ENCODE measurements at regions not wholly inside any gene's neighbourhood (a gene's known extent, or its start where the extent isn't known, plus 50 kb on each side); places are given as distances from the start of the nearest gene placed in this dataset.

- no peaks in the 10 kb centered on the region for H3K79me1 ChIP-seq (ENCODE audit: low read length)
- no peak overlapping the region for H3K9ac ChIP-seq (ENCODE audit: low read length)
- H3K4me3 ChIP-seq (ENCODE audit: low read depth, low read length): no peak overlapping the region
- no peak overlapping the region for H4K12ac ChIP-seq (ENCODE audit: low read depth, low read length)
- no peak overlapping the region for H3K14ac ChIP-seq (ENCODE audit: low read length)
- H2AFZ ChIP-seq (ENCODE audit: insufficient read depth, low read length, poor library complexity): no peak overlapping the region
- no peak overlapping the region for H2BK12ac ChIP-seq (ENCODE audit: low read length)
- H3K4ac ChIP-seq (ENCODE audit: low read depth, low read length): no peak overlapping the region
- H3K27me3 ChIP-seq (ENCODE audit: insufficient read depth, low read length): no peaks in the 10 kb centered on the region
- DNase-seq: no peak
- no peak overlapping the region for H2BK120ac ChIP-seq (ENCODE audit: insufficient read depth, low read length, poor library complexity)
- H3K18ac ChIP-seq (ENCODE audit: low read length): no peak overlapping the region
- no peak overlapping the region for H3K4me2 ChIP-seq (ENCODE audit: low read length)
- no peaks in the 10 kb centered on the region for H3K4me1 ChIP-seq (ENCODE audit: control insufficient read depth in 1 of 2, insufficient read depth in 2 of 2, low read length in 2 of 2)
- H3K36me3 ChIP-seq (ENCODE audit: control insufficient read depth in 1 of 2, insufficient read depth in 2 of 2, low read length in 2 of 2): no peaks in the 10 kb centered on the region
- H3K23ac ChIP-seq (ENCODE audit: low read length): no peak overlapping the region
- no peaks in the 10 kb centered on the region for H3K9me3 ChIP-seq (ENCODE audit: insufficient read depth, low read depth, low read length)
- no peak overlapping the region for H4K91ac ChIP-seq (ENCODE audit: low read depth, low read length)
- H3K27ac ChIP-seq (ENCODE audit: low read depth, low read length): no peak overlapping the region
- H2AK5ac ChIP-seq (ENCODE audit: low read length): no peak overlapping the region
- H2BK5ac ChIP-seq (ENCODE audit: low read depth, low read length, poor library complexity): no peak overlapping the region
- WGBS (ENCODE audit: extremely low coverage, insufficient coverage, insufficient read length): no CpG with 5 or more reads among the region's 2 CpGs
- H4K8ac ChIP-seq (ENCODE audit: low read depth, low read length): no peak overlapping the region
- no peaks in the 10 kb centered on the region for H3K79me2 ChIP-seq (ENCODE audit: control insufficient read depth, insufficient read depth, low read length, poor library complexity)
These were observed 200.0 kb downstream of the FOXG1 start for GRCh38 chr14:28966416-28967233.

DNA sequence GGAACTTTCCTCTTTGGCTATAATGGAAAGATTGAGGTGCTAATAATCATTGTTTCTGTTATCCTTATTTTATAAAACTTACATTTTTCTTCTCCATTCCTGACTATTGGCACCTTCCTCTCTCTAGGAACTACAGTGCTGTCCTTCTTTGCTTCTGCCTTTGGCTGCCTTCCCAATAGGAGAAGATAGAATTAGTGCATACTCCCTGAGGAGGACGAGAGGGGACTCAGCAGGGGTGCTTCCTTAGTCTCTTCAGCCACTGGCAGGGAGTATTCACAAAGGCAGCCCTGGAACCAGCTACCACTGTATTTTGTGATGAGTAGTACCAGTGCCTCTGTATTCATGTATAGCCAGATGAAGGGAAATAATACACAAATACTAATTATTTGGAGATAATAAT lies 208.5 kb downstream of the FOXG1 start:
- Histone ChIP-seq H2AK5ac (ENCODE audit: low read length) (no peak overlapping the region), H3K18ac (ENCODE audit: low read length) (no peak overlapping the region), H4K8ac (ENCODE audit: low read depth, low read length) (no peak overlapping the region), H3K79me1 (ENCODE audit: low read length) (no peaks in the 10 kb centered on the region), H3K27ac (ENCODE audit: low read depth, low read length) (no peak overlapping the region), H3K4me3 (ENCODE audit: low read depth, low read length) (no peak overlapping the region), H2AFZ (ENCODE audit: insufficient read depth, low read length, poor library complexity) (no peak overlapping the region), H4K91ac (ENCODE audit: low read depth, low read length) (no peak overlapping the region), H3K4me2 (ENCODE audit: low read length) (no peak overlapping the region), H4K12ac (ENCODE audit: low read depth, low read length) (no peak overlapping the region), H3K79me2 (ENCODE audit: control insufficient read depth, insufficient read depth, low read length, poor library complexity) (no peaks in the 10 kb centered on the region), H3K27me3 (ENCODE audit: insufficient read depth, low read length) (no peaks in the 10 kb centered on the region), H2BK120ac (ENCODE audit: insufficient read depth, low read length, poor library complexity) (no peak overlapping the region), H3K23ac (ENCODE audit: low read length) (no peak overlapping the region), H3K36me3 (ENCODE audit: control insufficient read depth in 1 of 2, insufficient read depth in 2 of 2, low read length in 2 of 2) (no peaks in the 10 kb centered on the region), H3K4ac (ENCODE audit: low read depth, low read length) (no peak overlapping the region), H3K4me1 (ENCODE audit: control insufficient read depth in 1 of 2, insufficient read depth in 2 of 2, low read length in 2 of 2) (no peaks in the 10 kb centered on the region), H3K9ac (ENCODE audit: low read length) (no peak overlapping the region), H2BK5ac (ENCODE audit: low read depth, low read length, poor library complexity) (no peak overlapping the region), H3K9me3 (ENCODE audit: insufficient read depth, low read depth, low read length) (no peaks in the 10 kb centered on the region), H2BK12ac (ENCODE audit: low read length) (no peak overlapping the region), H3K14ac (ENCODE audit: low read length) (no peak overlapping the region)
- no peak for DNase-seq
- no CpG with 5 or more reads among the region's 1 CpG for WGBS (ENCODE audit: extremely low coverage, insufficient coverage, insufficient read length)

- no peak overlapping the region for H3K4ac ChIP-seq (ENCODE audit: low read depth, low read length)
- H3K4me1 ChIP-seq (ENCODE audit: control insufficient read depth in 1 of 2, insufficient read depth in 2 of 2, low read length in 2 of 2): no peaks in the 10 kb centered on the region
- no peak overlapping the region for H2BK120ac ChIP-seq (ENCODE audit: insufficient read depth, low read length, poor library complexity)
- H3K4me2 ChIP-seq (ENCODE audit: low read length): no peak overlapping the region
- no CpG with 5 or more reads among the region's 2 CpGs for WGBS (ENCODE audit: extremely low coverage, insufficient coverage, insufficient read length)
- no peaks in the 10 kb centered on the region for H3K36me3 ChIP-seq (ENCODE audit: control insufficient read depth in 1 of 2, insufficient read depth in 2 of 2, low read length in 2 of 2)
- H4K12ac ChIP-seq (ENCODE audit: low read depth, low read length): no peak overlapping the region
- H3K4me3 ChIP-seq (ENCODE audit: low read depth, low read length): no peak overlapping the region
- H2BK12ac ChIP-seq (ENCODE audit: low read length): no peak overlapping the region
- no peak overlapping the region for H2AFZ ChIP-seq (ENCODE audit: insufficient read depth, low read length, poor library complexity)
- H3K14ac ChIP-seq (ENCODE audit: low read length): no peak overlapping the region
- H3K23ac ChIP-seq (ENCODE audit: low read length): no peak overlapping the region
- no peak overlapping the region for H2BK5ac ChIP-seq (ENCODE audit: low read depth, low read length, poor library complexity)
- no peak overlapping the region for H3K18ac ChIP-seq (ENCODE audit: low read length)
- no peak overlapping the region for H2AK5ac ChIP-seq (ENCODE audit: low read length)
- H3K27ac ChIP-seq (ENCODE audit: low read depth, low read length): no peak overlapping the region
- no peaks in the 10 kb centered on the region for H3K27me3 ChIP-seq (ENCODE audit: insufficient read depth, low read length)
- no peak overlapping the region for H3K9ac ChIP-seq (ENCODE audit: low read length)
- no peak overlapping the region for H4K91ac ChIP-seq (ENCODE audit: low read depth, low read length)
- H4K8ac ChIP-seq (ENCODE audit: low read depth, low read length): no peak overlapping the region
- no peaks in the 10 kb centered on the region for H3K79me1 ChIP-seq (ENCODE audit: low read length)
- H3K9me3 ChIP-seq (ENCODE audit: insufficient read depth, low read depth, low read length): no peaks in the 10 kb centered on the region
- DNase-seq: no peak
- H3K79me2 ChIP-seq (ENCODE audit: control insufficient read depth, insufficient read depth, low read length, poor library complexity): no peaks in the 10 kb centered on the region
These were observed 215.6 kb downstream of the FOXG1 start for GRCh38 chr14:28982228-28982627.

DNA sequence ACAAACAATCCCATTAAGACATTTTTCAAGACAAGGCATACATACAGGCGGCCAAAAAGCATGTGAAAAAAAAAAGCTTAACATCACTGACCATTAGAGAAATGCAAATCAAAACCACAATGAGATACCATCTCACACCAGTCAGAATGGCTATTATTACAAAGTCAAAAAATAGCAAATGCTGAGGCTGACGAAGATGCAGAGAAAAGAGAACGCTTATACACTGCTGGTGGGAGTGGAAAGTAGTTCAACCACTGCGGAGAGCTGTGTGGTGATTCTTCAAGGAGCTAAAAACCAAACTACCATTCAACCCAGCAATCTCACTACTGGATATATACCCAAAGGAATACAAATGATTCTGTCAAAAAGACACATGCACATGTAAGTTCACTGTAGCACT lies 216.7 kb downstream of the FOXG1 start:
- no peak overlapping the region for H3K14ac ChIP-seq (ENCODE audit: low read length)

More for the DNA sequence above, 216.7 kb downstream of the FOXG1 start:
- Histone ChIP-seq H3K4me1 (ENCODE audit: control insufficient read depth in 1 of 2, insufficient read depth in 2 of 2, low read length in 2 of 2) (no peaks in the 10 kb centered on the region), H3K27me3 (ENCODE audit: insufficient read depth, low read length) (no peaks in the 10 kb centered on the region), H3K18ac (ENCODE audit: low read length) (no peak overlapping the region), H4K8ac (ENCODE audit: low read depth, low read length) (no peak overlapping the region), H4K91ac (ENCODE audit: low read depth, low read length) (no peak overlapping the region), H2AFZ (ENCODE audit: insufficient read depth, low read length, poor library complexity) (no peak overlapping the region), H3K79me1 (ENCODE audit: low read length) (no peaks in the 10 kb centered on the region), H2BK120ac (ENCODE audit: insufficient read depth, low read length, poor library complexity) (no peak overlapping the region), H3K79me2 (ENCODE audit: control insufficient read depth, insufficient read depth, low read length, poor library complexity) (no peaks in the 10 kb centered on the region), H4K12ac (ENCODE audit: low read depth, low read length) (no peak overlapping the region), H3K27ac (ENCODE audit: low read depth, low read length) (no peak overlapping the region), H3K36me3 (ENCODE audit: control insufficient read depth in 1 of 2, insufficient read depth in 2 of 2, low read length in 2 of 2) (no peaks in the 10 kb centered on the region), H3K9ac (ENCODE audit: low read length) (no peak overlapping the region), H2BK12ac (ENCODE audit: low read length) (no peak overlapping the region), H3K4ac (ENCODE audit: low read depth, low read length) (no peak overlapping the region), H2BK5ac (ENCODE audit: low read depth, low read length, poor library complexity) (no peak overlapping the region), H3K23ac (ENCODE audit: low read length) (no peak overlapping the region), H2AK5ac (ENCODE audit: low read length) (no peak overlapping the region), H3K4me3 (ENCODE audit: low read depth, low read length) (no peak overlapping the region), H3K4me2 (ENCODE audit: low read length) (no peak overlapping the region), H3K9me3 (ENCODE audit: insufficient read depth, low read depth, low read length) (no peaks in the 10 kb centered on the region)
- no peak for DNase-seq
- no CpG with 5 or more reads among the region's 4 CpGs for WGBS (ENCODE audit: extremely low coverage, insufficient coverage, insufficient read length)
